ENCODE measurements at regions not wholly inside any gene's neighbourhood (a gene's known extent, or its start where the extent isn't known, plus 50 kb on each side); places are given as distances from the start of the nearest gene placed in this dataset.

DNA sequence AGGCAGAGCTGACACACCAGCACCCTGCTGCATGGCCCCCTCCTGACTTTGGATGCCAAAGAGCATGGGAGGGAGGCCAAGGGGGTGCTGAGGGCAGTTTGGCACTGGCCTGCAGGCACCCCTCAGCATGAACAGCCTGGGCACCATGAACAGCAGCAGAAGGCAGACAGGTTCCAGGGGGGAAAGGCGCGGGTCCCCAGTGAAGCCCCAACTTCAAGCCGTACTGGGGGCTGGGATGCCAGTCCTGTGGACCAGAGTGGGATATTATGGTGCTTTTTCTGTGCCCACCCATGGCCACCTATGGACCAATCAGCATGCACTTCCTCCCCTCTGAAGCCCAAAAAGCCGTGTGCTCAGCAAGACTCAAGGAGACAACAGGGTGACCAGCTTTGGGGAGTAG is 389.9 kb downstream of the TEX13C start:
- Histone ChIP-seq H3K36me3 (ENCODE audit: low read depth) (no peaks in the 10 kb centered on the region), H3K4me1 (ENCODE audit: insufficient read depth) (no peaks in the 10 kb centered on the region), H2AFZ (no peak overlapping the region), H4K20me1 (ENCODE audit: insufficient read depth) (no peaks in the 10 kb centered on the region), H3K27ac (no peak overlapping the region), H3K4me3 (no peak overlapping the region), H3K79me2 (ENCODE audit: insufficient read depth) (no peaks in the 10 kb centered on the region), H3K9me3 (ENCODE audit: low read depth) (no peaks in the 10 kb centered on the region), H3K4me2 (ENCODE audit: unreplicated experiment) (no peak overlapping the region), H3F3A (ENCODE audit: insufficient read depth) (no peaks in the 10 kb centered on the region), H3K9me2 (ENCODE audit: insufficient read depth) (no peaks in the 10 kb centered on the region), H3K27me3 (replicated peaks; ENCODE audit: insufficient read depth) (no peaks in the 10 kb centered on the region), H3K9ac (no peak overlapping the region)
- 60 to 80% methylated on average over 2 to 4 of the region's 4 CpGs for WGBS, 2 experiments (ENCODE audit: low coverage in 1 of 2, low lambda C conversion rate in 2 of 2, missing lambda C conversion rate in 2 of 2)
- in situ Hi-C loops (cut with MboI) = no loop called here
- no peak for DNase-seq
- TF ChIP-seq EZH2 (IDR thresholded peaks at IDR 0.05; ENCODE audit: insufficient read depth, poor library complexity, severe bottlenecking) (no peak), EZH2phosphoT487 (IDR thresholded peaks at IDR 0.05; ENCODE audit: insufficient read depth, low read depth) (no peak)

DNA sequence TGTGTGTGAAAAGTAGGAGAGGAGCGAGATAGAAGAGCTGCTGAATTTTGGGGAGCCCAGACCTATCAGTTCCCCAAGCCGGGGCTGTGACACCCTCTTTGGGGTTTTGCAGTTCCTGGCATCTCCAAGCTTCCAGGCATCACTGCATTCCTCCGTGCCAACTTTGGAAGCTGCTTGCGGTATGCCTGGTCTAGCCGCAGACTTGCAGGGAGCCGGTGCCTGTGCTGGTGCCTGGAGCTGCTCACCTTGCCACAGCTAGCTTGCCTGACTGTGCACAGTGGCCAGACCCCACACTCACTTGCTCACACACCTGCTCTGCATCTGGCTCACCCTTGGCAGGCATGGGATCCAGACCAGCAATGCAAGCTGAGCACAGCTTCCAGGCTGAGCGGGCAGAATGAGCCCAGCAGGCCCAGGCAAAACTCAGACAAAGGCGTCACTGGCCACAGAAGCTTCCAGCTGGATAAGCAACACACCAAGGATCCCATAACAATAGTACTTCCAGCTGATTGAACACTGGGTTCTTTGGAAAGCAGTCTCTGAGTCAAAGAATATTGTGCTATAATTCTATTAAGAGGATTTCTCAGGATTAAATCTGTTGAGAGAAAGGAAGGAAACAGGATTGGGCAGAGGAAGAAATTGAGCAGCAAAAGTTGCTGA is 390.9 kb downstream of the TEX13C start:
- Histone ChIP-seq H3F3A (ENCODE audit: insufficient read depth) (no peaks in the 10 kb centered on the region), H3K9ac (no peak overlapping the region), H3K4me1 (ENCODE audit: insufficient read depth) (no peaks in the 10 kb centered on the region), H3K9me3 (ENCODE audit: low read depth) (no peaks in the 10 kb centered on the region), H2AFZ (no peak overlapping the region), H3K9me2 (ENCODE audit: insufficient read depth) (no peaks in the 10 kb centered on the region), H3K4me3 (no peak overlapping the region), H3K27ac (no peak overlapping the region), H3K36me3 (ENCODE audit: low read depth) (no peaks in the 10 kb centered on the region), H4K20me1 (ENCODE audit: insufficient read depth) (no peaks in the 10 kb centered on the region), H3K79me2 (ENCODE audit: insufficient read depth) (no peaks in the 10 kb centered on the region), H3K4me2 (ENCODE audit: unreplicated experiment) (no peak overlapping the region), H3K27me3 (replicated peaks; ENCODE audit: insufficient read depth) (no peaks in the 10 kb centered on the region)
- WGBS, 2 experiments (ENCODE audit: low coverage in 1 of 2, low lambda C conversion rate in 2 of 2, missing lambda C conversion rate in 2 of 2) = 23 to 35% methylated on average over 5 to 8 of the region's 8 CpGs
- in situ Hi-C loops (cut with MboI) = no loop called here
- TF ChIP-seq EZH2phosphoT487 (IDR thresholded peaks at IDR 0.05; ENCODE audit: insufficient read depth, low read depth) (no peak), EZH2 (IDR thresholded peaks at IDR 0.05; ENCODE audit: insufficient read depth, poor library complexity, severe bottlenecking) (no peak)
- no peak for DNase-seq

DNA sequence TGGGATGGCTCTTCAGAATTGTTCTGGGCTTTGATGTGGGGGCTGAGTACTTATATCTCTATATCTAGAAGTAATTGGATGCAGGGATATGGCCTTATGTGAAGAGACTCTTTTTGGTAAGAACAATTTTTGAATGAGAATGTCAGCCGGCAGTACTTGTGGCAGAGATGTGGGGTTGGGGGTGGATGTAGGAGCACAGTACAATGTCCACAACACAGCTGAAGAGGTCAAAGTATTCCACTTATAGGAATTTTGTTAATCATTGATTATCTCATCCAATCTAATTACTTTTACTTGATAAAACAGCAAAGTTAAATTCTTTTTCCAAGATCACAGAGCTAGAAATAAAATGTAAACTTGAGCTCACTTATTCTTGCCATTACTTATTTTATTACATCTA is 391.4 kb downstream of the TEX13C start:
- TF ChIP-seq EZH2 (IDR thresholded peaks at IDR 0.05; ENCODE audit: insufficient read depth, poor library complexity, severe bottlenecking) (no peak), EZH2phosphoT487 (IDR thresholded peaks at IDR 0.05; ENCODE audit: insufficient read depth, low read depth) (no peak)
- H4K20me1 ChIP-seq (ENCODE audit: insufficient read depth) = no peaks in the 10 kb centered on the region
- H3K4me3 ChIP-seq = no peak overlapping the region
- no peaks in the 10 kb centered on the region for H3K36me3 ChIP-seq (ENCODE audit: low read depth)
- no peaks in the 10 kb centered on the region for H3K4me1 ChIP-seq (ENCODE audit: insufficient read depth)
- 73 to 86% methylated on average over 1 of the region's 1 CpG for WGBS, 2 experiments (ENCODE audit: low coverage in 1 of 2, low lambda C conversion rate in 2 of 2, missing lambda C conversion rate in 2 of 2)
- no peaks in the 10 kb centered on the region for H3F3A ChIP-seq (ENCODE audit: insufficient read depth)
- no peak overlapping the region for H3K4me2 ChIP-seq (ENCODE audit: unreplicated experiment)
- H3K79me2 ChIP-seq (ENCODE audit: insufficient read depth) = no peaks in the 10 kb centered on the region
- H3K27ac ChIP-seq = no peak overlapping the region
- H3K9ac ChIP-seq = no peak overlapping the region
- H3K9me3 ChIP-seq (ENCODE audit: low read depth) = no peaks in the 10 kb centered on the region
- DNase-seq = no peak
- H3K9me2 ChIP-seq (ENCODE audit: insufficient read depth) = no peaks in the 10 kb centered on the region
- in situ Hi-C loops (cut with MboI) = no loop called here
- H3K27me3 ChIP-seq (replicated peaks; ENCODE audit: insufficient read depth) = no peaks in the 10 kb centered on the region
- no peak overlapping the region for H2AFZ ChIP-seq

DNA sequence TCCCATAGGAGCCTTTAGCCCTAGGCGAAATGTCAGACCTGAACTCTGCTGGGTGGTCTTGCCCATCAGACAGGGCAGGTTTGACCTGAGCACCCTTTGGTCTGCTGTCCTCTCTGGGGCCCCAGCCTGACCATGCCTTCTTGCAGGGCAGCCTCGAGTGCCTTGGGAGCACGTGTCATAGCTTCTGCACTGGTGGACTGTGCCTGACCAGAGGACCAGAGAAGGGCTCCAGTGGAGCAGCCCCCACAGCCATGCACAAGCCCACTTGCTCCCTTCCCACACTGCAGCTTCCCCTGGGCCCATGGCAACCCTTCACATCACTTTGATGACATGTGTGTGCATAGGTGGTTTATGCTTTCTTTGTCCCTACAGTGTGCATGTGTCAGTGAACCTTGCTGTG is 394.0 kb downstream of the TEX13C start:
- H3K9ac ChIP-seq = no peak overlapping the region
- in situ Hi-C loops (cut with MboI) = no loop called here
- no peak overlapping the region for H3K27ac ChIP-seq
- TF ChIP-seq EZH2 (IDR thresholded peaks at IDR 0.05; ENCODE audit: insufficient read depth, poor library complexity, severe bottlenecking) (no peak), EZH2phosphoT487 (IDR thresholded peaks at IDR 0.05; ENCODE audit: insufficient read depth, low read depth) (no peak)
- no peaks in the 10 kb centered on the region for H3K9me3 ChIP-seq (ENCODE audit: low read depth)
- no peaks in the 10 kb centered on the region for H3K4me1 ChIP-seq (ENCODE audit: insufficient read depth)
- H4K20me1 ChIP-seq (ENCODE audit: insufficient read depth) = no peaks in the 10 kb centered on the region
- WGBS, 2 experiments (ENCODE audit: low coverage in 1 of 2, low lambda C conversion rate in 2 of 2, missing lambda C conversion rate in 2 of 2) = 7% methylated on average over 3 of the region's 3 CpGs; no CpG with 5 or more reads in 1 of the 2 experiments
- H3K36me3 ChIP-seq (ENCODE audit: low read depth) = no peaks in the 10 kb centered on the region
- no peaks in the 10 kb centered on the region for H3F3A ChIP-seq (ENCODE audit: insufficient read depth)
- no peaks in the 10 kb centered on the region for H3K79me2 ChIP-seq (ENCODE audit: insufficient read depth)
- no peaks in the 10 kb centered on the region for H3K27me3 ChIP-seq (replicated peaks; ENCODE audit: insufficient read depth)
- no peaks in the 10 kb centered on the region for H3K9me2 ChIP-seq (ENCODE audit: insufficient read depth)
- no peak for DNase-seq
- no peak overlapping the region for H2AFZ ChIP-seq
- no peak overlapping the region for H3K4me3 ChIP-seq
- H3K4me2 ChIP-seq (ENCODE audit: unreplicated experiment) = no peak overlapping the region

DNA sequence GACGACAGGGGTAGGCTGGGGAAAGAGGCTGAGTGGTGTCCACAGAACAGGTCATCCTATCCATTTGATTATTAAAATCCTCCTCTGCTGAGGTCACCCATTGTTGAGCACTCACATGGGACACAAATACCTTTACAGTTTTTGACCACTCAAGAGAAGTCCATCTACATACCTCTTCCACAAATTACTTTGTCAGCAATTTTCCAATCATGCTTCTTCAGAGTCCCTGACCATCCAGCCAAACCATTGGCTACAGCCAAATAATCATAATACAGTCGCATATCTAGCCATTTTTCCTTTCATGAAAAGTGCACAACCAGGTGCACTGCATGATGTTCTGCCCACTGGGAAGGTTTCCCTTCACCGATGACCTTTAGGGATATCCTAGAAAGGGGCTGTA is 407.4 kb downstream of the TEX13C start:
- H3F3A ChIP-seq (ENCODE audit: insufficient read depth) = no peaks in the 10 kb centered on the region
- no peaks in the 10 kb centered on the region for H4K20me1 ChIP-seq (ENCODE audit: insufficient read depth)
- H3K4me2 ChIP-seq (ENCODE audit: unreplicated experiment) = no peak overlapping the region
- H3K27me3 ChIP-seq (replicated peaks; ENCODE audit: insufficient read depth) = no peaks in the 10 kb centered on the region
- no peak for DNase-seq
- no peak overlapping the region for H3K9ac ChIP-seq
- no peaks in the 10 kb centered on the region for H3K36me3 ChIP-seq (ENCODE audit: low read depth)
- no peak overlapping the region for H3K4me3 ChIP-seq
- H3K4me1 ChIP-seq (ENCODE audit: insufficient read depth) = no peaks in the 10 kb centered on the region
- H3K27ac ChIP-seq = no peak overlapping the region
- WGBS, 2 experiments (ENCODE audit: low coverage in 1 of 2, low lambda C conversion rate in 2 of 2, missing lambda C conversion rate in 2 of 2) = 14 to 15% methylated on average over 3 of the region's 3 CpGs
- no peaks in the 10 kb centered on the region for H3K79me2 ChIP-seq (ENCODE audit: insufficient read depth)
- in situ Hi-C loops (cut with MboI) = no loop called here
- TF ChIP-seq EZH2phosphoT487 (IDR thresholded peaks at IDR 0.05; ENCODE audit: insufficient read depth, low read depth) (no peak), EZH2 (IDR thresholded peaks at IDR 0.05; ENCODE audit: insufficient read depth, poor library complexity, severe bottlenecking) (no peak)
- H3K9me2 ChIP-seq (ENCODE audit: insufficient read depth) = no peaks in the 10 kb centered on the region
- H3K9me3 ChIP-seq (ENCODE audit: low read depth) = no peaks in the 10 kb centered on the region
- no peak overlapping the region for H2AFZ ChIP-seq
